ENCODE measurements at regions not wholly inside any gene's neighbourhood (a gene's known extent, or its start where the extent isn't known, plus 50 kb on each side); places are given as distances from the start of the nearest gene placed in this dataset.
A peak's percentile ranks its signal among the peaks of the same experiment; 100 is the strongest.

- Mint-ChIP-seq H3K36me3 (ENCODE audit: low read depth) (peaks cover 16% of the 10 kb centered on the region), H3K4me3 (ENCODE audit: unreplicated experiment) (no peak overlapping the region), H3K9me3 (ENCODE audit: low read depth) (peaks cover 40% of the 10 kb centered on the region), H3K27ac (ENCODE audit: unreplicated experiment) (no peak overlapping the region), H3K27me3 (ENCODE audit: low read depth) (peaks cover 1% of the 10 kb centered on the region), H3K4me1 (ENCODE audit: low read depth) (no peaks in the 10 kb centered on the region)
- no peak for TF ChIP-seq CTCF (IDR thresholded peaks at IDR 0.05)
- DNase-seq (ENCODE audit: low spot score) = no peak
Measured at GRCh38 chr4:182994171-182994570, 77.0 kb upstream of the DCTD start.

GRCh38 chr4:182978152-182978827 lies 61.1 kb upstream of the DCTD start:
- H3K4me3 Mint-ChIP-seq (ENCODE audit: unreplicated experiment) = no peak overlapping the region
- no peak for TF ChIP-seq CTCF (IDR thresholded peaks at IDR 0.05)
- peak overlapping the region; percentile 45 for H3K27ac Mint-ChIP-seq (ENCODE audit: unreplicated experiment)
- DNase-seq (ENCODE audit: low spot score) = no peak
- H3K9me3 Mint-ChIP-seq (ENCODE audit: low read depth) = peaks cover 31% of the 10 kb centered on the region
- H3K27me3 Mint-ChIP-seq (ENCODE audit: low read depth) = peaks cover 11% of the 10 kb centered on the region
- peaks cover 26% of the 10 kb centered on the region for H3K4me1 Mint-ChIP-seq (ENCODE audit: low read depth)
- peaks cover 9% of the 10 kb centered on the region for H3K36me3 Mint-ChIP-seq (ENCODE audit: low read depth)

GRCh38 chr4:182975806-182976205 lies 58.6 kb upstream of the DCTD start:
- peaks cover 8% of the 10 kb centered on the region for H3K9me3 Mint-ChIP-seq (ENCODE audit: low read depth)
- TF ChIP-seq CTCF (IDR thresholded peaks at IDR 0.05) = no peak
- H3K4me1 Mint-ChIP-seq (ENCODE audit: low read depth) = peaks cover 27% of the 10 kb centered on the region
- H3K27ac Mint-ChIP-seq (ENCODE audit: unreplicated experiment) = peak overlapping the region; percentile 78
- H3K4me3 Mint-ChIP-seq (ENCODE audit: unreplicated experiment) = no peak overlapping the region
- DNase-seq (ENCODE audit: low spot score) = no peak
- peaks cover 2% of the 10 kb centered on the region for H3K36me3 Mint-ChIP-seq (ENCODE audit: low read depth)
- H3K27me3 Mint-ChIP-seq (ENCODE audit: low read depth) = no peaks in the 10 kb centered on the region

GRCh38 chr4:182973941-182974340 lies 56.8 kb upstream of the DCTD start:
- DNase-seq (ENCODE audit: low spot score) = no peak
- peaks cover 2% of the 10 kb centered on the region for H3K36me3 Mint-ChIP-seq (ENCODE audit: low read depth)
- no peak for TF ChIP-seq CTCF (IDR thresholded peaks at IDR 0.05)
- peak overlapping the region; percentile 25 for H3K27ac Mint-ChIP-seq (ENCODE audit: unreplicated experiment)
- H3K27me3 Mint-ChIP-seq (ENCODE audit: low read depth) = no peaks in the 10 kb centered on the region
- no peaks in the 10 kb centered on the region for H3K9me3 Mint-ChIP-seq (ENCODE audit: low read depth)
- peaks cover 26% of the 10 kb centered on the region for H3K4me1 Mint-ChIP-seq (ENCODE audit: low read depth)
- H3K4me3 Mint-ChIP-seq (ENCODE audit: unreplicated experiment) = no peak overlapping the region

- Mint-ChIP-seq H3K27ac (ENCODE audit: unreplicated experiment) (peak overlapping the region; percentile 83), H3K9me3 (ENCODE audit: low read depth) (no peaks in the 10 kb centered on the region), H3K27me3 (ENCODE audit: low read depth) (no peaks in the 10 kb centered on the region), H3K4me1 (ENCODE audit: low read depth) (peaks cover 22% of the 10 kb centered on the region), H3K36me3 (ENCODE audit: low read depth) (no peaks in the 10 kb centered on the region), H3K4me3 (ENCODE audit: unreplicated experiment) (no peak overlapping the region)
- no peak for DNase-seq (ENCODE audit: low spot score)
- no peak for TF ChIP-seq CTCF (IDR thresholded peaks at IDR 0.05)
Measured at GRCh38 chr4:182973511-182973911, 56.3 kb upstream of the DCTD start.
